ENCODE measurements at regions not wholly inside any gene's neighbourhood (a gene's known extent, or its start where the extent isn't known, plus 50 kb on each side); places are given as distances from the start of the nearest gene placed in this dataset.

DNA sequence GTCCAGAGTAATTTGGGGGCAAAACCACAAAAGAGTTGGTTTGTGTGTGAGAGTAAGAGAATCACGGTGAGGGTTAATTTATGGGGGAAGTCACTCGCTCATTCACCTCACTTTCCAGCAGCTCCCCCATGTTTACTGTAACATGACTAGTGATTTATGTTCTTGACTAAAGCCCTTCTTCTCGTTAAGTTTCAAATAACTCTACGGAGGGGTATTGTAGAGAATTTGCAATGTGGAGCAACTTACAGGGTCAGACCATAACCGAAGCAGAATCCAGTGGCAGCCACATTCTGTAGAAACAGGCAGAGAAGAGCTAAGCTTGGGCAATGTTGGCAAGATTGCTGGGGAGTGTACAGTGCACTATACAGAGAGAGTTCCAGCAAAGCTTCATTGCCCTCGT, 760.6 kb downstream of the IRX1 start:
- Histone ChIP-seq H3K9me3 (no peaks in the 10 kb centered on the region), H3K36me3 (no peaks in the 10 kb centered on the region), H3K4me3 (no peak overlapping the region), H3K4me1 (no peaks in the 10 kb centered on the region), H3K27me3 (no peaks in the 10 kb centered on the region), H3K27ac (no peak overlapping the region)
- intact Hi-C loops (cut with DNase I), result no loop called here
- DNase-seq, result no peak
- TF ChIP-seq, protein P1, sequence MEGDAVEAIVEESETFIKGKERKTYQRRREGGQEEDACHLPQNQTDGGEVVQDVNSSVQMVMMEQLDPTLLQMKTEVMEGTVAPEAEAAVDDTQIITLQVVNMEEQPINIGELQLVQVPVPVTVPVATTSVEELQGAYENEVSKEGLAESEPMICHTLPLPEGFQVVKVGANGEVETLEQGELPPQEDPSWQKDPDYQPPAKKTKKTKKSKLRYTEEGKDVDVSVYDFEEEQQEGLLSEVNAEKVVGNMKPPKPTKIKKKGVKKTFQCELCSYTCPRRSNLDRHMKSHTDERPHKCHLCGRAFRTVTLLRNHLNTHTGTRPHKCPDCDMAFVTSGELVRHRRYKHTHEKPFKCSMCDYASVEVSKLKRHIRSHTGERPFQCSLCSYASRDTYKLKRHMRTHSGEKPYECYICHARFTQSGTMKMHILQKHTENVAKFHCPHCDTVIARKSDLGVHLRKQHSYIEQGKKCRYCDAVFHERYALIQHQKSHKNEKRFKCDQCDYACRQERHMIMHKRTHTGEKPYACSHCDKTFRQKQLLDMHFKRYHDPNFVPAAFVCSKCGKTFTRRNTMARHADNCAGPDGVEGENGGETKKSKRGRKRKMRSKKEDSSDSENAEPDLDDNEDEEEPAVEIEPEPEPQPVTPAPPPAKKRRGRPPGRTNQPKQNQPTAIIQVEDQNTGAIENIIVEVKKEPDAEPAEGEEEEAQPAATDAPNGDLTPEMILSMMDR (IDR thresholded peaks at IDR 0.05), result no peak
- no peak for TF ChIP-seq POLR2A (IDR thresholded peaks at IDR 0.05)
- 54 to 63% methylated on average over 5 to 6 of the region's 6 CpGs for WGBS, 2 donors

DNA sequence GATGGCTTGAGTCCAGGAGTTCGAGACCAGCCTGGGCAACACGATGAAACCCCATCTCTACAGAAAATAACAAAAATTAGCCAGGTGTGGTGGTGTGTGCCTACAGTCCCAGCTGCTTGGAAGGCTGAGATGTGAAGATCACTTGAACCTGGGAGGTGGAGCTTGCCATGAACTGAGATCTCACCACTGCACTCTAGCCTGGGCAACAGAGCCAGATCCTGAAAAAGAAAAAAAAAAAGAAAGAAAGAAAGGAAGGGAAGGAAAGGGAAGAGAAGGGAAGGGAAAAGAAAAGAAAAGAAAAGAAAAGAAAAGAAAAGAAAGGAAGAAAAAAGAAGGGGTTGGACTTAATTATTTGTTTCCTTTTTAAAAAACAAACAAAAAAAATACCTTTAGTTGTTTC, 764.2 kb downstream of the IRX1 start:
- Histone ChIP-seq H3K4me1 (no peaks in the 10 kb centered on the region), H3K36me3 (no peaks in the 10 kb centered on the region), H3K27me3 (no peaks in the 10 kb centered on the region), H3K27ac (no peak overlapping the region), H3K4me3 (no peak overlapping the region), H3K9me3 (no peaks in the 10 kb centered on the region)
- no peak for DNase-seq
- intact Hi-C loops (cut with DNase I), result no loop called here
- 79 to 81% methylated on average over 2 of the region's 2 CpGs for WGBS, 2 donors
- TF ChIP-seq, protein P1 (IDR thresholded peaks at IDR 0.05), result no peak
- TF ChIP-seq POLR2A (IDR thresholded peaks at IDR 0.05), result no peak

DNA sequence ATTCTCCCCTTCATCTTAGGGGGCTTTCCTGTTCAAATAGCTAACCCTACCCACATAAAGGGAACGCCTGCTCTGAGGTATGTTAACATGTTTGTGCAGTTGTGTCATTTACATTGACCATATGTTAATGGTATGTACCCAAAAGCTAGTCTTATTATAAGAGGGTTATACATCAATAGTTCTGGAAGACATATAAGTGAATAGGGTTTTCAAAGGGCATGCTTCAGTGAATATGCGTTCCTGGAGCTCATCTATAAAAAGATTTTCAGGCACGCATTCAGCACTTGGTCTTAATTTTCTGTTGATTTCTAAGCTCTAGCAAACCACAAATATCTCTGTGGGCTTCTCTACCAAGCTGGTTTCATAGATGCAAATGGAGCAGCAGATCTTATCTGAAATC, 766.1 kb downstream of the IRX1 start:
- Histone ChIP-seq H3K27me3 (no peaks in the 10 kb centered on the region), H3K36me3 (no peaks in the 10 kb centered on the region), H3K9me3 (no peaks in the 10 kb centered on the region), H3K4me1 (no peaks in the 10 kb centered on the region), H3K4me3 (no peak overlapping the region), H3K27ac (no peak overlapping the region)
- TF ChIP-seq, protein P1 (IDR thresholded peaks at IDR 0.05), result no peak
- TF ChIP-seq POLR2A (IDR thresholded peaks at IDR 0.05), result no peak
- WGBS, 2 donors, result 47 to 53% methylated on average over 3 of the region's 3 CpGs
- intact Hi-C loops (cut with DNase I), result no loop called here
- no peak for DNase-seq

DNA sequence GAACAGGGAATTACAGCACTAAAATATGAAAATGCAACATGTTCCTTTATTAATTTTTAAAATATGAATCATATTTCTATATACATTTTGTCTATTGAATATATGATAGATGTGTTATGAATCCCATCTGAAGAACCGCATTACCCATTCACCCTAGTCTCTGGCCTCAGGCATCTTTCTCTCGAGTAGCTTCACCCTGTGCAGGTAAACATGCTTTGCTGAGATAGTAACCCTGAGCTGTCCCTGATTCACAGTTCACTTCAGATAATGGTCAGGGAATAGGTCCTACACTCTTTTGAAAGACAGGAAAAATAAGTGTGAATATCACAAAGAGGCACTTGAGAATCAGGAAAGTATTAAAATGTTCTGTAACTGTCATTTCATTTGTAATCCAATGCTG, 766.8 kb downstream of the IRX1 start:
- TF ChIP-seq, protein P1 (IDR thresholded peaks at IDR 0.05), result no peak
- TF ChIP-seq POLR2A (IDR thresholded peaks at IDR 0.05), result no peak
- Histone ChIP-seq H3K27me3 (no peaks in the 10 kb centered on the region), H3K36me3 (no peaks in the 10 kb centered on the region), H3K4me3 (no peak overlapping the region), H3K9me3 (no peaks in the 10 kb centered on the region), H3K4me1 (no peaks in the 10 kb centered on the region), H3K27ac (no peak overlapping the region)
- DNase-seq, result no peak
- WGBS, 2 donors, result 56 to 63% methylated on average over 2 of the region's 2 CpGs
- intact Hi-C loops (cut with DNase I), result no loop called here

DNA sequence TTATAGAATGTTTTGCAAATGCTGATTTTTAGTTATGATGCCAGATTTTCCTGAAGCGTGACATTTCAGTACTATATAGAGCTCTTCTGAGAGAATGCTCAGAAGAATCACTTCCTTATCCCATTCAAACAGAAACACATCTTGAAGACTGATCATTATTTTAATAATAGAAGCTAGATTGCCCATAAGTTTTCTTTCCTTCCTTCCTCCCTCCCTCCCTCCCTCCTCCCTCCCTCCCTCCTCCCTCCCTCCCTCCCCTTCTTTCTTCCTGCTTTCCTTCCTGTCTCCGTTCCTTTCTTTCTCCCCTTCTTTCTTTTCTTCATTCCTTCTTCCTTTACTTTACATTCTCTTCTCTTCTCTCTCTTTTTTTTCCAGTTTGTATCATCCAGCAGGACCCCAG, 767.4 kb downstream of the IRX1 start:
- intact Hi-C loops (cut with DNase I), result no loop called here
- H3K4me1 ChIP-seq, result no peaks in the 10 kb centered on the region
- no peaks in the 10 kb centered on the region for H3K9me3 ChIP-seq
- no peak overlapping the region for H3K4me3 ChIP-seq
- no peak overlapping the region for H3K27ac ChIP-seq
- H3K36me3 ChIP-seq, result no peaks in the 10 kb centered on the region
- TF ChIP-seq, protein P1 (IDR thresholded peaks at IDR 0.05), result no peak
- TF ChIP-seq POLR2A (IDR thresholded peaks at IDR 0.05), result no peak
- no peaks in the 10 kb centered on the region for H3K27me3 ChIP-seq
- WGBS, 2 donors, result 30 to 37% methylated on average over 2 of the region's 2 CpGs
- DNase-seq, result no peak

All from esophagus squamous epithelium (tissue), 5 donors.